H1 (cell line): ENCODE measurements at regions not wholly inside any gene's neighbourhood (a gene's known extent, or its start where the extent isn't known, plus 50 kb on each side); places are given as distances from the start of the nearest gene placed in this dataset.

Experiments used
- CTCF ChIA-PET: fragments of 300-600 bp; sonication (Branson Sonifier 250); formaldehyde crosslinking; loops from one replicate; lab custom pipeline; 2021; ENCODE audit not compliant: partially characterized antibody; lab: Charles Lee
- POLR2A ChIA-PET: fragments of 300-600 bp; sonication (Branson Sonifier 250); formaldehyde crosslinking; loops from one replicate; lab custom pipeline; 2021; ENCODE audit warnings: inconsistent platforms; ENCODE audit not compliant: partially characterized antibody; lab: Charles Lee
- DNase-seq, 2 experiments: peaks; one replicate each; pipeline versions ENCODE4 v3.0.0 to v3.0.0-alpha.2; 2010 to 2022; ENCODE audit warnings: low spot score in 2 of 2, low read depth in 1 of 2, mixed read lengths in 1 of 2
- FAIRE-seq: peaks from 2 replicates; lab custom pipeline; 2011; peaks lifted over from hg19 to GRCh38; lab: Jason Lieb, UNC
- H2AFZ ChIP-seq: 2 replicates; pipeline ENCODE4 v1.8.1; 2012; ENCODE audit warnings: low read length, inconsistent platforms
- H2AK5ac ChIP-seq: 2 replicates; pipeline ENCODE4 v1.6.1; 2013; ENCODE audit warnings: low read depth, low read length
- H2BK120ac ChIP-seq: replicated peaks from 2 replicates; pipeline ENCODE3; 2013; ENCODE audit warnings: low read depth, low read length, inconsistent platforms
- H2BK12ac ChIP-seq: 2 replicates; pipeline ENCODE4 v1.6.1; 2013; ENCODE audit warnings: low read depth, low read length
- H2BK15ac ChIP-seq: 2 replicates; pipeline ENCODE4 v1.6.1; 2013; ENCODE audit warnings: low read length
- H2BK20ac ChIP-seq: 2 replicates; pipeline ENCODE4 v1.6.1; 2013; ENCODE audit warnings: low read length
- H2BK5ac ChIP-seq: 2 replicates; pipeline ENCODE4 v1.6.1; 2013; ENCODE audit warnings: low read depth, low read length
- H3K14ac ChIP-seq: 2 replicates; pipeline ENCODE4 v1.6.1; 2013; ENCODE audit warnings: inconsistent platforms; ENCODE audit not compliant: insufficient read length
- H3K18ac ChIP-seq: 2 replicates; pipeline ENCODE4 v1.6.1; 2013; ENCODE audit warnings: low read length; ENCODE audit errors: extremely low read depth
- H3K23ac ChIP-seq: 2 replicates; pipeline ENCODE4 v1.6.1; 2013; ENCODE audit warnings: inconsistent platforms; ENCODE audit not compliant: insufficient read length
- H3K23me2 ChIP-seq: 2 replicates; pipeline ENCODE4 v1.6.1; 2013; ENCODE audit warnings: low read depth, low read length
- H3K27ac ChIP-seq: 2 replicates; pipeline ENCODE4 v1.6.1; 2011; ENCODE audit warnings: low read depth, low read length, inconsistent platforms
- H3K27me3 ChIP-seq, 4 experiments: replicated peaks in 1 of 4; 1 replicate in 1 of 4; 2 replicates in 3 of 4; pipeline versions ENCODE4 v1.6.1 to v1.8.1; 2011 to 2013; ENCODE audit warnings: low read length in 3 of 4, mild to moderate bottlenecking in 3 of 4, inconsistent platforms in 2 of 4, mixed read lengths in 2 of 4, moderate library complexity in 1 of 4; ENCODE audit not compliant: control insufficient read depth in 3 of 4, insufficient read depth in 3 of 4; ENCODE audit errors: extremely low read depth in 1 of 4
- H3K36me3 ChIP-seq, 4 experiments: 2 replicates each; pipeline versions ENCODE4 v1.6.1 to v1.8.1; 2011 to 2013; ENCODE audit warnings: mild to moderate bottlenecking in 4 of 4, low read length in 3 of 4, moderate library complexity in 2 of 4, control low read depth in 1 of 4, inconsistent platforms in 1 of 4; ENCODE audit not compliant: insufficient read depth in 4 of 4, control insufficient read depth in 2 of 4
- H3K4ac ChIP-seq: replicated peaks from 2 replicates; pipeline ENCODE3; 2013; ENCODE audit warnings: low read length, low read depth, mixed read lengths, inconsistent platforms; ENCODE audit not compliant: insufficient read length
- H3K4me1 ChIP-seq, 4 experiments: replicated peaks in 1 of 4; 1 replicate in 1 of 4; 2 replicates in 3 of 4; pipeline versions ENCODE4 v1.6.1 to v1.8.1; 2011 to 2013; ENCODE audit warnings: low read length in 3 of 4, inconsistent platforms in 2 of 4, mixed read lengths in 1 of 4; ENCODE audit not compliant: insufficient read depth in 4 of 4, control insufficient read depth in 3 of 4
- H3K4me2 ChIP-seq, 2 experiments: 2 replicates each; pipeline versions ENCODE4 v1.6.1 to v1.8.1; 2011 to 2013; ENCODE audit warnings: low read depth in 2 of 2, low read length in 2 of 2, control low read depth in 1 of 2, inconsistent platforms in 1 of 2, mild to moderate bottlenecking in 1 of 2; ENCODE audit not compliant: insufficient read depth in 1 of 2
- H3K4me3 ChIP-seq, 4 experiments: fragments of 200-600, 300-600 bp in 1 of 4; sonication (generic), shearing (Covaris generic), sonication (Bioruptor Twin) in 1 of 4; 2 replicates each; pipeline versions ENCODE4 v1.5.1 to v1.8.1; 2011 to 2016; ENCODE audit warnings: low read length in 4 of 4, low read depth in 3 of 4, control low read depth in 2 of 4, inconsistent platforms in 2 of 4, mild to moderate bottlenecking in 2 of 4, mixed read lengths in 1 of 4, moderate library complexity in 1 of 4; ENCODE audit not compliant: insufficient read depth in 2 of 4; ENCODE audit errors: extremely low read depth in 1 of 4
- H3K56ac ChIP-seq: replicated peaks from 2 replicates; pipeline ENCODE3; 2013; ENCODE audit warnings: low read depth, mild to moderate bottlenecking, mixed read lengths, low read length, inconsistent platforms; ENCODE audit not compliant: insufficient read length
- H3K79me1 ChIP-seq: 2 replicates; pipeline ENCODE4 v1.6.1; 2013; ENCODE audit warnings: low read depth, low read length, control low read depth
- H3K79me2 ChIP-seq, 2 experiments: 2 replicates each; pipeline versions ENCODE4 v1.6.1 to v1.8.1; 2012 to 2013; ENCODE audit warnings: low read length in 2 of 2, mild to moderate bottlenecking in 2 of 2, inconsistent platforms in 1 of 2; ENCODE audit not compliant: insufficient read depth in 2 of 2, control insufficient read depth in 1 of 2
- H3K9ac ChIP-seq, 4 experiments: replicated peaks in 1 of 4; 1 replicate in 1 of 4; 2 replicates in 3 of 4; pipeline versions ENCODE4 v1.6.1 to v1.8.1; 2011 to 2013; ENCODE audit warnings: low read depth in 3 of 4, low read length in 3 of 4, control low read depth in 2 of 4, mild to moderate bottlenecking in 2 of 4, moderate library complexity in 2 of 4, inconsistent platforms in 1 of 4; ENCODE audit errors: extremely low read depth in 1 of 4
- H3K9me3 ChIP-seq, 2 experiments: 2 replicates each; pipeline versions ENCODE4 v1.6.1 to v1.8.1; 2012 to 2013; ENCODE audit warnings: mild to moderate bottlenecking in 2 of 2, moderate library complexity in 2 of 2, control low read depth in 1 of 2, inconsistent platforms in 1 of 2, low read depth in 1 of 2, low read length in 1 of 2, mixed read lengths in 1 of 2; ENCODE audit not compliant: insufficient read depth in 2 of 2
- H4K20me1 ChIP-seq, 2 experiments: replicated peaks in 1 of 2; 2 replicates each; pipeline versions ENCODE3 to v1.8.1; 2011 to 2013; ENCODE audit warnings: inconsistent platforms in 2 of 2, low read length in 2 of 2, mild to moderate bottlenecking in 1 of 2; ENCODE audit not compliant: insufficient read depth in 2 of 2, control insufficient read depth in 1 of 2
- H4K5ac ChIP-seq: 2 replicates; pipeline ENCODE4 v1.6.1; 2013; ENCODE audit warnings: low read length, low read depth, mixed read lengths, inconsistent platforms; ENCODE audit not compliant: insufficient read length
- H4K8ac ChIP-seq: 2 replicates; pipeline ENCODE4 v1.8.0; 2013; ENCODE audit warnings: mild to moderate bottlenecking, moderate library complexity, low read length, inconsistent platforms; ENCODE audit not compliant: insufficient read depth; ENCODE audit errors: extremely low read depth
- H4K91ac ChIP-seq: replicated peaks from 2 replicates; pipeline ENCODE3; 2013; ENCODE audit warnings: low read length, mixed read lengths, inconsistent platforms; ENCODE audit not compliant: insufficient read length
- WGBS, 2 experiments: shearing (Covaris generic) in 1 of 2; methylation state at CpG; one replicate each; pipeline versions ENCODE4 v1.1.6 to v1.1.7; 2013 to 2015; ENCODE audit warnings: low lambda C conversion rate in 2 of 2, mixed read lengths in 2 of 2, inconsistent platforms in 1 of 2, low coverage in 1 of 2, missing lambda C conversion rate in 1 of 2; ENCODE audit not compliant: insufficient replicate concordance in 2 of 2, insufficient coverage in 1 of 2, insufficient read length in 1 of 2; ENCODE audit errors: extremely low coverage in 1 of 2, missing lambda C conversion rate in 1 of 2; 5-methylcytosine and 5-hydroxymethylcytosine counted together
- TF ChIP-seq, protein P1 (sequence below): IDR thresholded peaks from 2 replicates; pipeline ENCODE4 v1.6.1; 2012; ENCODE audit warnings: inconsistent platforms

DNA sequence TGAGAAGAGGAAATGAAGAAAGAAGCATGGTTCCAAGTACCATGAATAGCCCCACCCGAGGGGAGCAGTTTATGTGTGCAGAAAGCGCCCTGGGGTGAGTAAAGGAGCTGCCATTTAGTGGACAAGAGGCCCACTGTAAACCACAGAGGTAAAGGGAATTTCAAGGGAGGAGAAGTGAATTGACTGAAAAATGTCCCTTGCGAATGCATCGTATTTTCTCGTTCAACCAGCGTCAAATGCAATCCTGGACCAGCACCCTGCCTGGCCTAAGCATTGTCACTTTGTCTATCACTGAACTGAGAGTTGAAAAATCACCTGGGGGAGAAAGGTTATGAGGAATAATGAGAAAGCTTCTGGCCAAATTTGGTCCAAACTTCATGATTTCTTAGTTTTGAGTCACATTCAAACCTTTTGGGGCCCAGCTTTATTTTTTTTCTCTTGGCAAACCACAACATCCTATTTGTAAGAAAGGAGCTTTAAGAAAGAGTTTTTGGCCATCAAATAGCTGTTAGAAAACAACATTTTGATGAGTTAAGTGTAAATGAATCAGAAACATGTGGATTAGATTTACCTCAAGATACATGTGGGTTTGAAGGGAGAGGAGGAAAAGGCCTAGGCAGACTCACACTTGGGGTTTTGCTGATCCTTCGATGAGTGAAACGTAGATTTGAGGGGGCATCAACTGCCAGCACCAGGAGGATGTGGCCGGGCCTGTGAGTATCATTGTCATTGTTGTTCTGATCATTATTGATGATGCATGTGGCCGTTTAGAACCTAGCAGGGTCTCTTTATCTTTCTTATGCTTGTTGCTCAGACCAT lies 214.0 kb downstream of the CLIC5 start:
- Histone ChIP-seq H3K14ac (no peak overlapping the region), H2BK15ac (no peak overlapping the region), H2BK20ac (no peak overlapping the region), H3K23me2 (peaks cover 6% of the 10 kb centered on the region; the same call in 1 of the 2 replicates), H4K91ac (no peak overlapping the region), H3K4ac (no peak overlapping the region), H2AFZ (no peak overlapping the region), H3K36me3 (no peaks in the 10 kb centered on the region), H3K9me3 (peaks cover 7 to 10% of the 10 kb centered on the region in 2 experiments; a peak in 2 of 4 replicates), H3K23ac (no peak overlapping the region), H3K4me1 (no peaks in the 10 kb centered on the region), H2BK120ac (no peak overlapping the region), H3K18ac (no peak overlapping the region), H3K79me1 (no peaks in the 10 kb centered on the region), H2BK5ac (no peak overlapping the region), H3K4me3 (no peak overlapping the region), H4K5ac (no peak overlapping the region), H4K20me1 (no peaks in the 10 kb centered on the region), H3K56ac (no peak overlapping the region), H3K27ac (no peak overlapping the region), H3K27me3 (no peaks in the 10 kb centered on the region; a peak in 1 of 7 replicates), H4K8ac (no peak overlapping the region), H3K9ac (no peak overlapping the region), H3K79me2 (no peaks in the 10 kb centered on the region), H2BK12ac (no peak overlapping the region), H2AK5ac (no peak overlapping the region), H3K4me2 (no peak overlapping the region)
- TF ChIP-seq, protein P1, sequence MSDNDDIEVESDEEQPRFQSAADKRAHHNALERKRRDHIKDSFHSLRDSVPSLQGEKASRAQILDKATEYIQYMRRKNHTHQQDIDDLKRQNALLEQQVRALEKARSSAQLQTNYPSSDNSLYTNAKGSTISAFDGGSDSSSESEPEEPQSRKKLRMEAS: no peak
- FAIRE-seq (no peak), DNase-seq (no peak)
- POLR2A ChIA-PET: no interaction called here
- CTCF ChIA-PET: interaction anchor here (1.0 kb wide), 1 partner anchor 43 kb away, joined by 3 read pairs; no protein-coding TSS in a partner anchor
- WGBS, 2 experiments: 79% methylated on average over 10 of the region's 10 CpGs; no CpG with 5 or more reads in 1 of the 2 experiments
